ENCODE measurements at regions not wholly inside any gene's neighbourhood (a gene's known extent, or its start where the extent isn't known, plus 50 kb on each side); places are given as distances from the start of the nearest gene placed in this dataset.

- no peak for DNase-seq
These were observed 169.9 kb upstream of the NBEA start for GRCh38 chr13:34772206-34772605.

GRCh38 chr13:34772881-34773280 lies 169.2 kb upstream of the NBEA start:
- no peak for DNase-seq

- DNase-seq = no peak
These were observed 165.6 kb upstream of the NBEA start for GRCh38 chr13:34776390-34776981.

- no peak for DNase-seq
These were observed 164.8 kb upstream of the NBEA start for GRCh38 chr13:34777089-34777913.

- no peak for DNase-seq
These were observed 164.2 kb upstream of the NBEA start for GRCh38 chr13:34777914-34778303.

GRCh38 chr13:34779171-34779570 lies 162.9 kb upstream of the NBEA start:
- no peak for DNase-seq

GRCh38 chr13:34793301-34793700 lies 148.8 kb upstream of the NBEA start:
- DNase-seq = no peak

GRCh38 chr13:34803756-34804155 lies 138.3 kb upstream of the NBEA start:
- DNase-seq = no peak

- no peak for DNase-seq
These were observed 136.7 kb upstream of the NBEA start for GRCh38 chr13:34805347-34805746.

- no peak for DNase-seq
These were observed 133.4 kb upstream of the NBEA start for GRCh38 chr13:34808649-34809048.

GRCh38 chr13:34810996-34811395 lies 131.1 kb upstream of the NBEA start:
- DNase-seq = no peak

GRCh38 chr13:34815526-34815925 lies 126.5 kb upstream of the NBEA start:
- DNase-seq = no peak

GRCh38 chr13:34816245-34816884 lies 125.7 kb upstream of the NBEA start:
- no peak for DNase-seq

- DNase-seq = no peak
These were observed 125.0 kb upstream of the NBEA start for GRCh38 chr13:34816908-34817665.

- DNase-seq = no peak
These were observed 119.4 kb upstream of the NBEA start for GRCh38 chr13:34822650-34823049.

GRCh38 chr13:34826432-34826831 lies 115.6 kb upstream of the NBEA start:
- no peak for DNase-seq

GRCh38 chr13:34833562-34834182 lies 108.4 kb upstream of the NBEA start:
- DNase-seq = no peak

GRCh38 chr13:34842466-34842865 lies 99.6 kb upstream of the NBEA start:
- no peak for DNase-seq

GRCh38 chr13:34847766-34848165 lies 94.3 kb upstream of the NBEA start:
- DNase-seq = no peak

- no peak for DNase-seq
These were observed 92.7 kb upstream of the NBEA start for GRCh38 chr13:34849406-34849805.

- no peak for DNase-seq
These were observed 88.9 kb upstream of the NBEA start for GRCh38 chr13:34853161-34853560.

- DNase-seq = no peak
These were observed 84.3 kb upstream of the NBEA start for GRCh38 chr13:34857558-34858325.
